NOMO-1 (cell line): ENCODE measurements at regions not wholly inside any gene's neighbourhood (a gene's known extent, or its start where the extent isn't known, plus 50 kb on each side); places are given as distances from the start of the nearest gene placed in this dataset.

Source experiments
- DNase-seq, 2 experiments: peaks; one replicate each; lab custom pipeline; 2025; ENCODE audit not compliant: unreplicated experiment in 2 of 2; lab: John Stamatoyannopoulos, UW

- no peak for DNase-seq
Observed at GRCh38 chr4:111464251-111465045, 680.8 kb upstream of the FAM241A start.

- DNase-seq, result no peak
Observed at GRCh38 chr4:111466811-111467604, 678.2 kb upstream of the FAM241A start.

GRCh38 chr4:111475001-111475400 is 670.3 kb upstream of the FAM241A start:
- no peak for DNase-seq

- no peak for DNase-seq
Observed at GRCh38 chr4:111475666-111476065, 669.6 kb upstream of the FAM241A start.

- no peak for DNase-seq
Observed at GRCh38 chr4:111480510-111480909, 664.7 kb upstream of the FAM241A start.

GRCh38 chr4:111483375-111484169 is 661.7 kb upstream of the FAM241A start:
- DNase-seq, result no peak

GRCh38 chr4:111492496-111492895 is 652.8 kb upstream of the FAM241A start:
- DNase-seq, result no peak

GRCh38 chr4:111494471-111494870 is 650.8 kb upstream of the FAM241A start:
- no peak for DNase-seq

GRCh38 chr4:111494971-111495370 is 650.3 kb upstream of the FAM241A start:
- no peak for DNase-seq

GRCh38 chr4:111499291-111499690 is 646.0 kb upstream of the FAM241A start:
- DNase-seq, result no peak

GRCh38 chr4:111499706-111500105 is 645.5 kb upstream of the FAM241A start:
- DNase-seq, result no peak

GRCh38 chr4:111500858-111501257 is 644.4 kb upstream of the FAM241A start:
- DNase-seq, result no peak

GRCh38 chr4:111501946-111502345 is 643.3 kb upstream of the FAM241A start:
- DNase-seq, result no peak

- DNase-seq, result no peak
Observed at GRCh38 chr4:111502626-111503025, 642.6 kb upstream of the FAM241A start.

GRCh38 chr4:111506706-111507105 is 638.5 kb upstream of the FAM241A start:
- no peak for DNase-seq

GRCh38 chr4:111510535-111510934 is 634.7 kb upstream of the FAM241A start:
- DNase-seq, result no peak

GRCh38 chr4:111512081-111512783 is 633.0 kb upstream of the FAM241A start:
- no peak for DNase-seq

- DNase-seq, result no peak
Observed at GRCh38 chr4:111519683-111520082, 625.6 kb upstream of the FAM241A start.

- no peak for DNase-seq
Observed at GRCh38 chr4:111530446-111530845, 614.8 kb upstream of the FAM241A start.

GRCh38 chr4:111535792-111536191 is 609.5 kb upstream of the FAM241A start:
- DNase-seq, result no peak

- no peak for DNase-seq
Observed at GRCh38 chr4:111537165-111537564, 608.1 kb upstream of the FAM241A start.
